CD4-positive, alpha-beta T cell treated with Interferon gamma for 1 hour (primary cell): ENCODE measurements at regions not wholly inside any gene's neighbourhood (a gene's known extent, or its start where the extent isn't known, plus 50 kb on each side); places are given as distances from the start of the nearest gene placed in this dataset.
"Not testable (repeated sequence)": the region's sequence is repeated elsewhere in the genome, so short reads cannot be mapped to it uniquely, and the experiment has no call there.

Experiments
- DNase-seq: peaks from one replicate; pipeline ENCODE4 v3.0.0-alpha.2; 2020

GRCh38 chr4:23161787-23162186, 469.1 kb downstream of the GBA3 start:
- no peak for DNase-seq

GRCh38 chr4:23153076-23153475, 460.3 kb downstream of the GBA3 start:
- DNase-seq, result no peak

- no peak for DNase-seq
Observed at GRCh38 chr4:23149815-23150214, 457.1 kb downstream of the GBA3 start.

- DNase-seq, result no peak
Observed at GRCh38 chr4:23144707-23145106, 452.0 kb downstream of the GBA3 start.

- DNase-seq, result no peak
Observed at GRCh38 chr4:23135792-23136645, 443.3 kb downstream of the GBA3 start.

- no peak for DNase-seq
Observed at GRCh38 chr4:23134331-23134730, 441.6 kb downstream of the GBA3 start.

GRCh38 chr4:23130845-23131244, 438.1 kb downstream of the GBA3 start:
- DNase-seq, result no peak

- no peak for DNase-seq
Observed at GRCh38 chr4:23125118-23125517, 432.4 kb downstream of the GBA3 start.

- DNase-seq, result no peak
Observed at GRCh38 chr4:23122666-23123400, 430.1 kb downstream of the GBA3 start.

GRCh38 chr4:23120374-23120773, 427.6 kb downstream of the GBA3 start:
- DNase-seq, result no peak

GRCh38 chr4:23117826-23118225, 425.1 kb downstream of the GBA3 start:
- no peak for DNase-seq

GRCh38 chr4:23114538-23114937, 421.8 kb downstream of the GBA3 start:
- no peak for DNase-seq

- no peak for DNase-seq
Observed at GRCh38 chr4:23113104-23113503, 420.4 kb downstream of the GBA3 start.

GRCh38 chr4:23106516-23106915, 413.8 kb downstream of the GBA3 start:
- no peak for DNase-seq

GRCh38 chr4:23105759-23106370, 413.1 kb downstream of the GBA3 start:
- no peak for DNase-seq

- no peak for DNase-seq
Observed at GRCh38 chr4:23097251-23097650, 404.5 kb downstream of the GBA3 start.

GRCh38 chr4:23091711-23092110, 399.0 kb downstream of the GBA3 start:
- no peak for DNase-seq

GRCh38 chr4:23085249-23085568, 392.5 kb downstream of the GBA3 start:
- no peak for DNase-seq

GRCh38 chr4:23084559-23085248, 392.0 kb downstream of the GBA3 start:
- no peak for DNase-seq

- no peak for DNase-seq
Observed at GRCh38 chr4:23083391-23083790, 390.7 kb downstream of the GBA3 start.

- DNase-seq, result not testable (repeated sequence)
Observed at GRCh38 chr4:23080171-23080570, 387.4 kb downstream of the GBA3 start.

- DNase-seq, result no peak
Observed at GRCh38 chr4:23070848-23071570, 378.3 kb downstream of the GBA3 start.

- DNase-seq, result no peak
Observed at GRCh38 chr4:23068756-23069155, 376.0 kb downstream of the GBA3 start.
